Spleen (tissue), 7 donors: ENCODE measurements at regions not wholly inside any gene's neighbourhood (a gene's known extent, or its start where the extent isn't known, plus 50 kb on each side); places are given as distances from the start of the nearest gene placed in this dataset.

Experiments
- CTCF ChIP-seq, 11 experiments: fragments of 200-600 bp in 7 of 11; fragments of 450-650 bp in 4 of 11; sonication (generic) in 4 of 11; IDR thresholded peaks in 8 of 11; conservative IDR thresholded peaks in 3 of 11; 1 replicate in 7 of 11; 2 replicates in 4 of 11; pipeline versions ENCODE4 v1.4.0 to v1.8.0; 2016 to 2021; ENCODE audit warnings: antibody characterized with exemption in 11 of 11, inconsistent platforms in 4 of 11, mild to moderate bottlenecking in 1 of 11
- POLR2A ChIP-seq, 3 donors: fragments of 450-650 bp; IDR thresholded peaks; one replicate each; pipeline ENCODE4 v1.5.1; 2017; ENCODE audit warnings: antibody characterized with exemption in 3 of 3, mild to moderate bottlenecking in 1 of 3
- POLR2AphosphoS5 ChIP-seq, 3 donors: sonication (generic); formaldehyde crosslinking; IDR thresholded peaks; one replicate each; pipeline ENCODE4 v1.5.1; 2017; ENCODE audit warnings: antibody characterized with exemption in 3 of 3
- donor health status: DM: no; HTN: no; CAD: no; lungs with moderate emphysema.
- donor health status: DM: no; HTN: no; CAD: no.
- donor health status: DM: no; HTN: no; CAD: no.

GRCh38 chr7:68756986-68757495, 841.2 kb upstream of the AUTS2 start:
- TF ChIP-seq CTCF (IDR thresholded peaks at IDR 0.05 in 8 of 11, conservative IDR thresholded peaks at IDR 0.05 in 3 of 11) (no peak), POLR2AphosphoS5 (IDR thresholded peaks at IDR 0.05) (no peak), POLR2A (IDR thresholded peaks at IDR 0.05) (no peak)
